H9 (cell line): ENCODE measurements at regions not wholly inside any gene's neighbourhood (a gene's known extent, or its start where the extent isn't known, plus 50 kb on each side); places are given as distances from the start of the nearest gene placed in this dataset.

Experiments
- DNase-seq: peaks from one replicate; pipeline ENCODE4 v3.0.0-alpha.2; 2017
- H2AFZ ChIP-seq: one replicate; pipeline ENCODE4 v1.6.1; 2013; ENCODE audit warnings: mild to moderate bottlenecking, low read length, control low read depth, moderate library complexity
- H2AK5ac ChIP-seq: 2 replicates; pipeline ENCODE4 v1.6.1; 2013; ENCODE audit warnings: low read length, control low read depth, mixed read lengths; ENCODE audit not compliant: insufficient read length
- H2BK120ac ChIP-seq: one replicate; pipeline ENCODE4 v1.6.1; 2013; ENCODE audit warnings: low read depth, mild to moderate bottlenecking, low read length, control low read depth, inconsistent platforms; ENCODE audit not compliant: poor library complexity, severe bottlenecking
- H2BK12ac ChIP-seq: 2 replicates; pipeline ENCODE4 v1.6.1; 2013; ENCODE audit warnings: low read length, control low read depth, mixed read lengths, low read depth; ENCODE audit not compliant: insufficient read length
- H2BK15ac ChIP-seq: 2 replicates; pipeline ENCODE4 v1.6.1; 2013; ENCODE audit warnings: low read depth, low read length, control low read depth
- H2BK20ac ChIP-seq: one replicate; pipeline ENCODE4 v1.6.1; 2013; ENCODE audit warnings: low read depth, mild to moderate bottlenecking, low read length, control low read depth, inconsistent platforms; ENCODE audit not compliant: poor library complexity, severe bottlenecking
- H2BK5ac ChIP-seq: 2 replicates; pipeline ENCODE4 v1.6.1; 2013; ENCODE audit warnings: low read length, control low read depth, mixed read lengths; ENCODE audit not compliant: insufficient read length
- H3K14ac ChIP-seq: 2 replicates; pipeline ENCODE4 v1.6.1; 2013; ENCODE audit warnings: low read length, control low read depth; ENCODE audit not compliant: insufficient read depth
- H3K18ac ChIP-seq: 2 replicates; pipeline ENCODE4 v1.6.1; 2013; ENCODE audit warnings: low read depth, mild to moderate bottlenecking, mixed read lengths, low read length, control low read depth; ENCODE audit not compliant: insufficient read length
- H3K23ac ChIP-seq: 2 replicates; pipeline ENCODE4 v1.6.1; 2013; ENCODE audit warnings: low read length, control low read depth, mixed read lengths, low read depth; ENCODE audit not compliant: insufficient read length
- H3K23me2 ChIP-seq: 2 replicates; pipeline ENCODE4 v1.6.1; 2013; ENCODE audit warnings: low read depth, mild to moderate bottlenecking, mixed read lengths, low read length, control low read depth; ENCODE audit not compliant: insufficient read length, poor library complexity, severe bottlenecking
- H3K27ac ChIP-seq: 2 replicates; pipeline ENCODE4 v1.5.1; 2013; ENCODE audit warnings: low read length, control low read depth, mixed read lengths, low read depth; ENCODE audit not compliant: insufficient read length
- H3K27me3 ChIP-seq: 2 replicates; pipeline ENCODE4 v1.6.1; 2013; ENCODE audit warnings: low read length, control low read depth, inconsistent platforms; ENCODE audit not compliant: insufficient read depth
- H3K4ac ChIP-seq: 2 replicates; pipeline ENCODE4 v1.6.1; 2013; ENCODE audit warnings: low read depth, mild to moderate bottlenecking, control low read depth, inconsistent platforms, low read length, moderate library complexity
- H3K4me1 ChIP-seq: 2 replicates; pipeline ENCODE4 v1.6.1; 2013; ENCODE audit warnings: low read length, control low read depth, inconsistent platforms; ENCODE audit not compliant: insufficient read depth
- H3K4me2 ChIP-seq: 2 replicates; pipeline ENCODE4 v1.6.1; 2013; ENCODE audit warnings: low read length, control low read depth, mixed read lengths; ENCODE audit not compliant: insufficient read length, insufficient read depth
- H3K56ac ChIP-seq: 2 replicates; pipeline ENCODE4 v1.6.1; 2013; ENCODE audit warnings: low read depth, mild to moderate bottlenecking, mixed read lengths, low read length, control low read depth; ENCODE audit not compliant: insufficient read length
- H3K79me1 ChIP-seq: 2 replicates; pipeline ENCODE4 v1.6.1; 2013; ENCODE audit warnings: low read depth, mild to moderate bottlenecking, moderate library complexity, low read length, control low read depth, inconsistent platforms; ENCODE audit not compliant: insufficient read depth, poor library complexity, severe bottlenecking
- H3K79me2 ChIP-seq: 2 replicates; pipeline ENCODE4 v1.6.1; 2013; ENCODE audit warnings: low read length, control low read depth, inconsistent platforms; ENCODE audit not compliant: insufficient read depth
- H3K9ac ChIP-seq: 2 replicates; pipeline ENCODE4 v1.6.1; 2013; ENCODE audit warnings: low read length, control low read depth, mixed read lengths; ENCODE audit not compliant: insufficient read length; ENCODE audit errors: extremely low read depth
- H3K9me3 ChIP-seq: one replicate; pipeline ENCODE4 v1.6.1; 2013; ENCODE audit warnings: low read depth, low read length, inconsistent platforms; ENCODE audit not compliant: control insufficient read depth
- H3T11ph ChIP-seq: one replicate; pipeline ENCODE4 v1.6.1; 2013; ENCODE audit warnings: mild to moderate bottlenecking, low read length, control low read depth, inconsistent platforms
- H4K20me1 ChIP-seq: one replicate; pipeline ENCODE4 v1.6.1; 2013; ENCODE audit not compliant: control insufficient read depth, insufficient read length, insufficient read depth
- H4K5ac ChIP-seq: 2 replicates; pipeline ENCODE4 v1.6.1; 2013; ENCODE audit warnings: low read depth, mild to moderate bottlenecking, mixed read lengths, low read length, control low read depth; ENCODE audit not compliant: insufficient read length
- H4K8ac ChIP-seq: replicated peaks from 2 replicates; pipeline ENCODE4 v1.6.1; 2013; ENCODE audit warnings: low read length, control low read depth, mixed read lengths, low read depth; ENCODE audit not compliant: insufficient read length
- H4K91ac ChIP-seq: 2 replicates; pipeline ENCODE4 v1.6.1; 2013; ENCODE audit warnings: low read depth, mild to moderate bottlenecking, moderate library complexity, mixed read lengths, low read length, control low read depth; ENCODE audit not compliant: insufficient read length
- H3K27ac Mint-ChIP-seq, 3 experiments: 2 replicates in 2 of 3; 3 replicates in 1 of 3; pipeline ENCODE4 v1.8.0; 2020 to 2021; ENCODE audit warnings: mixed read lengths in 3 of 3, mild to moderate bottlenecking in 1 of 3, moderate library complexity in 1 of 3
- H3K27me3 Mint-ChIP-seq: 2 replicates; pipeline ENCODE4 v1.8.0; 2021; ENCODE audit warnings: low read depth, mild to moderate bottlenecking, moderate library complexity, mixed read lengths
- H3K36me3 Mint-ChIP-seq, 3 experiments: 2 replicates in 2 of 3; 3 replicates in 1 of 3; pipeline ENCODE4 v1.8.0; 2020 to 2021; ENCODE audit warnings: low read depth in 3 of 3, mixed read lengths in 3 of 3; ENCODE audit not compliant: insufficient read depth in 1 of 3
- H3K4me1 Mint-ChIP-seq, 2 experiments: 2 replicates each; pipeline ENCODE4 v1.8.0; 2020; ENCODE audit warnings: mixed read lengths in 2 of 2
- H3K4me3 Mint-ChIP-seq, 2 experiments: 2 replicates in 1 of 2; 3 replicates in 1 of 2; pipeline ENCODE4 v1.8.0; 2020 to 2021; ENCODE audit warnings: mild to moderate bottlenecking in 2 of 2, mixed read lengths in 2 of 2, moderate library complexity in 1 of 2
- H3K9me3 Mint-ChIP-seq, 2 experiments: 2 replicates in 1 of 2; 3 replicates in 1 of 2; pipeline ENCODE4 v1.8.0; 2020; ENCODE audit warnings: mild to moderate bottlenecking in 2 of 2, mixed read lengths in 2 of 2, moderate library complexity in 1 of 2
- WGBS: extraction: QIAGEN DNeasy Blood & Tissue Kit; methylation state at CpG from one replicate; pipeline ENCODE4 v1.1.7; 2013; ENCODE audit warnings: missing lambda C conversion rate, low lambda C conversion rate, mixed read lengths; ENCODE audit not compliant: insufficient read length; ENCODE audit errors: extremely low coverage; 5-methylcytosine and 5-hydroxymethylcytosine counted together
- TF ChIP-seq, protein P1 (sequence below): fragments of 200-600 bp; sonication (generic); conservative IDR thresholded peaks from 3 replicates; pipeline ENCODE4 v1.8.0; 2021; ENCODE audit warnings: antibody characterized with exemption, mild to moderate bottlenecking

DNA sequence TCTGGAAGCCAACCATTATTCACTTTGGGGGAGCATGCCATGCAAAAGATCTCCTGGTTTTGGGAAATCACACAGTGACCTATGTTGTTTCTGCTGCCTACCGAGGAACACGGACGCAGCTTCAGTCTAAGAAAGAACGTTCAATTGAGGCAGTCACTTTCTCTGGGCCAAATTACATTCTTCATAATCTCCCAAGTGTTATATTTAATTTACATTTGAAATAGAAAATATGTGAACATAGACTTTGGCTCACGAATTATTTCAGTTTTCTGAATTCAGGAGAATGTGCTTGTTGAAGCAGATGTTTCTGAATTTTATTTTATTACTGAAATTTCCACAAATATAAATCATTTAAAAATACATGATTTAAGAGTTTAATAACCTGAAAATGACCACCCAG is 93.6 kb upstream of the KCNJ16 start:
- H3K9me3 ChIP-seq = no peaks in the 10 kb centered on the region
- no peak overlapping the region for H4K5ac ChIP-seq
- no peaks in the 10 kb centered on the region for H3K27me3 ChIP-seq
- H2BK120ac ChIP-seq = no peak overlapping the region
- H2BK15ac ChIP-seq = no peak overlapping the region
- no peaks in the 10 kb centered on the region for H3K23me2 ChIP-seq
- no peak overlapping the region for H2AK5ac ChIP-seq
- peaks cover 0 to under 1% (median 0%) of the 10 kb centered on the region in 3 experiments; a peak in 2 of 7 replicates for H3K36me3 Mint-ChIP-seq
- no peak overlapping the region for H3K27ac Mint-ChIP-seq
- H4K8ac ChIP-seq = no peak overlapping the region
- H2BK5ac ChIP-seq = no peak overlapping the region
- H3K14ac ChIP-seq = no peak overlapping the region
- no peak overlapping the region for H3K4me3 Mint-ChIP-seq
- no peak overlapping the region for H3K4me2 ChIP-seq
- no peak overlapping the region for H3K27ac ChIP-seq
- no peak overlapping the region for H4K91ac ChIP-seq
- H3K4me1 ChIP-seq = no peaks in the 10 kb centered on the region
- no peak overlapping the region for H3K56ac ChIP-seq
- no peak overlapping the region for H3K9ac ChIP-seq
- no peaks in the 10 kb centered on the region for H3K4me1 Mint-ChIP-seq
- no peaks in the 10 kb centered on the region for H3K27me3 Mint-ChIP-seq
- H4K20me1 ChIP-seq = no peaks in the 10 kb centered on the region
- TF ChIP-seq, protein P1, sequence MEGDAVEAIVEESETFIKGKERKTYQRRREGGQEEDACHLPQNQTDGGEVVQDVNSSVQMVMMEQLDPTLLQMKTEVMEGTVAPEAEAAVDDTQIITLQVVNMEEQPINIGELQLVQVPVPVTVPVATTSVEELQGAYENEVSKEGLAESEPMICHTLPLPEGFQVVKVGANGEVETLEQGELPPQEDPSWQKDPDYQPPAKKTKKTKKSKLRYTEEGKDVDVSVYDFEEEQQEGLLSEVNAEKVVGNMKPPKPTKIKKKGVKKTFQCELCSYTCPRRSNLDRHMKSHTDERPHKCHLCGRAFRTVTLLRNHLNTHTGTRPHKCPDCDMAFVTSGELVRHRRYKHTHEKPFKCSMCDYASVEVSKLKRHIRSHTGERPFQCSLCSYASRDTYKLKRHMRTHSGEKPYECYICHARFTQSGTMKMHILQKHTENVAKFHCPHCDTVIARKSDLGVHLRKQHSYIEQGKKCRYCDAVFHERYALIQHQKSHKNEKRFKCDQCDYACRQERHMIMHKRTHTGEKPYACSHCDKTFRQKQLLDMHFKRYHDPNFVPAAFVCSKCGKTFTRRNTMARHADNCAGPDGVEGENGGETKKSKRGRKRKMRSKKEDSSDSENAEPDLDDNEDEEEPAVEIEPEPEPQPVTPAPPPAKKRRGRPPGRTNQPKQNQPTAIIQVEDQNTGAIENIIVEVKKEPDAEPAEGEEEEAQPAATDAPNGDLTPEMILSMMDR = no peak
- H3K9me3 Mint-ChIP-seq = peaks cover under 1 to 3% of the 10 kb centered on the region in 2 experiments; a peak in 3 of 5 replicates
- no peak overlapping the region for H3K23ac ChIP-seq
- H3K79me1 ChIP-seq = no peaks in the 10 kb centered on the region
- H3T11ph ChIP-seq = no peak overlapping the region
- no peak overlapping the region for H3K4ac ChIP-seq
- H3K18ac ChIP-seq = no peak overlapping the region
- no peak overlapping the region for H2AFZ ChIP-seq
- WGBS = no CpG with 5 or more reads among the region's 5 CpGs
- H2BK12ac ChIP-seq = no peak overlapping the region
- H2BK20ac ChIP-seq = no peak overlapping the region
- DNase-seq = no peak
- H3K79me2 ChIP-seq = no peaks in the 10 kb centered on the region
